IMR-90 (cell line): ENCODE measurements at regions not wholly inside any gene's neighbourhood (a gene's known extent, or its start where the extent isn't known, plus 50 kb on each side); places are given as distances from the start of the nearest gene placed in this dataset.

ENCODE experiments used
- ATAC-seq: fragments of 200-7000 bp; cut with Tn5 transposase; 2 replicates; pipeline ENCODE4 v1.9.1; 2020; ENCODE audit warnings: low read depth, mild to moderate bottlenecking, moderate library complexity
- BruUV-seq: library from RNA; stranded (reverse); fragments of 400-500 nt; replicated peaks from 2 replicates; lab custom pipeline; 2021; lab: Mats Ljungman, UMichigan
- CTCF ChIA-PET: fragments of 300-600 bp; formaldehyde crosslinking; extraction: SDS; loops from one replicate; lab custom pipeline; 2021; ENCODE audit warnings: antibody characterized with exemption; lab: Yijun Ruan, JAX
- POLR2A ChIA-PET: fragments of 300-600 bp; sonication (Branson Sonifier 250); formaldehyde crosslinking; loops from one replicate; lab custom pipeline; 2022; ENCODE audit warnings: antibody characterized with exemption; ENCODE audit not compliant: unreplicated experiment; lab: Charles Lee
- DNase-seq: peaks from one replicate; pipeline ENCODE4 v3.0.0; 2013
- H2AFZ ChIP-seq: replicated peaks from 2 replicates; pipeline ENCODE3; 2013; ENCODE audit warnings: low read length, mild to moderate bottlenecking; ENCODE audit not compliant: poor library complexity
- H2AK5ac ChIP-seq: 2 replicates; pipeline ENCODE4 v1.6.1; 2013; ENCODE audit warnings: low read depth, low read length, inconsistent platforms
- H2AK9ac ChIP-seq: replicated peaks from 2 replicates; pipeline ENCODE3; 2013; ENCODE audit warnings: mild to moderate bottlenecking, low read depth, low read length, moderate library complexity; ENCODE audit not compliant: poor library complexity
- H2BK120ac ChIP-seq: 2 replicates; pipeline ENCODE4 v1.6.1; 2013; ENCODE audit warnings: low read depth, low read length, inconsistent platforms
- H2BK15ac ChIP-seq: 3 replicates; pipeline ENCODE4 v1.6.1; 2013; ENCODE audit warnings: low read depth, low read length, inconsistent platforms
- H2BK20ac ChIP-seq: 2 replicates; pipeline ENCODE4 v1.6.1; 2013; ENCODE audit warnings: low read depth, mild to moderate bottlenecking, inconsistent platforms, low read length, moderate library complexity
- H2BK5ac ChIP-seq: 2 replicates; pipeline ENCODE4 v1.6.1; 2013; ENCODE audit warnings: mild to moderate bottlenecking, low read depth, low read length, inconsistent platforms; ENCODE audit not compliant: poor library complexity, severe bottlenecking
- H3K14ac ChIP-seq: replicated peaks from 2 replicates; pipeline ENCODE4 v1.6.1; 2013; ENCODE audit warnings: low read depth, low read length, inconsistent platforms
- H3K18ac ChIP-seq: 2 replicates; pipeline ENCODE4 v1.6.1; 2013; ENCODE audit warnings: low read depth, low read length, control low read depth
- H3K23ac ChIP-seq: 2 replicates; pipeline ENCODE4 v1.6.1; 2013; ENCODE audit warnings: low read depth, low read length, inconsistent platforms
- H3K27ac ChIP-seq: 2 replicates; pipeline ENCODE4 v1.5.1; 2013; ENCODE audit warnings: mild to moderate bottlenecking, control low read depth, low read length; ENCODE audit not compliant: insufficient read depth
- H3K27me3 ChIP-seq: 2 replicates; pipeline ENCODE4 v1.6.1; 2013; ENCODE audit warnings: low read length; ENCODE audit not compliant: control insufficient read depth, insufficient read depth
- H3K36me3 ChIP-seq: 2 replicates; pipeline ENCODE4 v1.6.1; 2013; ENCODE audit warnings: low read length, mixed read lengths; ENCODE audit not compliant: control insufficient read depth, insufficient read depth
- H3K4ac ChIP-seq: 2 replicates; pipeline ENCODE4 v1.6.1; 2013; ENCODE audit warnings: low read depth, low read length, inconsistent platforms
- H3K4me1 ChIP-seq: 2 replicates; pipeline ENCODE4 v1.6.1; 2013; ENCODE audit warnings: low read length, mixed read lengths; ENCODE audit not compliant: control insufficient read depth, insufficient read depth
- H3K4me2 ChIP-seq: 2 replicates; pipeline ENCODE4 v1.6.1; 2013; ENCODE audit warnings: low read depth, mild to moderate bottlenecking, control low read depth, low read length, moderate library complexity
- H3K4me3 ChIP-seq: 2 replicates; pipeline ENCODE4 v1.5.1; 2013; ENCODE audit warnings: low read depth, mild to moderate bottlenecking, control low read depth, low read length, moderate library complexity; ENCODE audit not compliant: insufficient read depth
- H3K56ac ChIP-seq: 2 replicates; pipeline ENCODE4 v1.6.1; 2013; ENCODE audit warnings: low read length, inconsistent platforms; ENCODE audit not compliant: insufficient read depth; ENCODE audit errors: extremely low read depth
- H3K79me1 ChIP-seq, 2 experiments: 2 replicates each; pipeline ENCODE4 v1.6.1; 2013; ENCODE audit warnings: low read length in 2 of 2, inconsistent platforms in 1 of 2, low read depth in 1 of 2
- H3K9ac ChIP-seq: 2 replicates; pipeline ENCODE4 v1.6.1; 2013; ENCODE audit warnings: low read depth, low read length, control low read depth
- H3K9me1 ChIP-seq: 2 replicates; pipeline ENCODE4 v1.6.1; 2013; ENCODE audit warnings: low read length, inconsistent platforms; ENCODE audit not compliant: insufficient read depth
- H3K9me3 ChIP-seq: 2 replicates; pipeline ENCODE4 v1.6.1; 2013; ENCODE audit warnings: low read length; ENCODE audit not compliant: control insufficient read depth, insufficient read depth
- H4K20me1 ChIP-seq: 2 replicates; pipeline ENCODE4 v1.6.1; 2013; ENCODE audit warnings: low read length, inconsistent platforms; ENCODE audit not compliant: insufficient read depth
- H4K5ac ChIP-seq: 2 replicates; pipeline ENCODE4 v1.6.1; 2013; ENCODE audit warnings: mild to moderate bottlenecking, low read depth, low read length, control low read depth
- H4K8ac ChIP-seq, 2 experiments: 2 replicates each; pipeline ENCODE4 v1.6.1; 2013; ENCODE audit warnings: low read depth in 2 of 2, low read length in 2 of 2, control low read depth in 1 of 2, inconsistent platforms in 1 of 2
- H4K91ac ChIP-seq: 2 replicates; pipeline ENCODE4 v1.6.1; 2013; ENCODE audit warnings: low read depth, low read length, inconsistent platforms; ENCODE audit not compliant: insufficient read depth
- BHLHE40 ChIP-seq: fragments of 150-350 bp; IDR thresholded peaks from 2 replicates; pipeline ENCODE4 v1.6.1; 2016; ENCODE audit warnings: mild to moderate bottlenecking, low read depth, low read length
- CEBPB ChIP-seq: IDR thresholded peaks from 2 replicates; pipeline ENCODE4 v1.6.1; 2012; ENCODE audit warnings: low read depth, low read length, improper control_type of control experiment
- FOS ChIP-seq: fragments of 150-350 bp; IDR thresholded peaks from 2 replicates; pipeline ENCODE4 v1.6.1; 2016; ENCODE audit warnings: low read depth, low read length
- MAFK ChIP-seq: IDR thresholded peaks from 2 replicates; pipeline ENCODE4 v1.6.1; 2012; ENCODE audit warnings: low read depth, low read length, improper control_type of control experiment
- MAZ ChIP-seq: IDR thresholded peaks from 2 replicates; pipeline ENCODE4 v1.6.1; 2012; ENCODE audit warnings: low read depth, mild to moderate bottlenecking, low read length, improper control_type of control experiment, moderate library complexity, borderline replicate concordance
- MXI1 ChIP-seq: IDR thresholded peaks from 2 replicates; pipeline ENCODE4 v1.6.1; 2012; ENCODE audit warnings: low read depth, mild to moderate bottlenecking, low read length, moderate library complexity, borderline replicate concordance
- NFE2L2 ChIP-seq: fragments of 150-350 bp; IDR thresholded peaks from 2 replicates; pipeline ENCODE4 v1.6.1; 2016; ENCODE audit warnings: low read depth, mild to moderate bottlenecking, low read length
- POLR2A ChIP-seq: IDR thresholded peaks from 2 replicates; pipeline ENCODE4 v1.6.1; 2012; ENCODE audit warnings: mild to moderate bottlenecking, low read depth, low read length
- RAD21 ChIP-seq: IDR thresholded peaks from 2 replicates; pipeline ENCODE4 v1.6.1; 2012; ENCODE audit warnings: low read length, improper control_type of control experiment
- RCOR1 ChIP-seq: IDR thresholded peaks from 2 replicates; pipeline ENCODE4 v1.6.1; 2012; ENCODE audit warnings: mild to moderate bottlenecking, low read length, improper control_type of control experiment; ENCODE audit not compliant: insufficient replicate concordance
- RFX5 ChIP-seq: IDR thresholded peaks from 2 replicates; pipeline ENCODE4 v1.8.0; 2012; ENCODE audit warnings: low read depth, mild to moderate bottlenecking, low read length, moderate library complexity
- SMC3 ChIP-seq: fragments of 150-350 bp; IDR thresholded peaks from 2 replicates; pipeline ENCODE4 v1.6.1; 2016; ENCODE audit warnings: low read depth, mild to moderate bottlenecking, antibody characterized with exemption, low read length, moderate library complexity
- USF2 ChIP-seq: fragments of 150-350 bp; IDR thresholded peaks from 2 replicates; pipeline ENCODE4 v1.6.1; 2017; ENCODE audit warnings: mild to moderate bottlenecking, antibody characterized with exemption, low read length, low read depth
- WGBS, 2 experiments: methylation state at CpG; one replicate each; pipeline versions ENCODE4 v1.1.5 to v1.1.7; 2013; ENCODE audit warnings: missing lambda C conversion rate in 2 of 2; ENCODE audit not compliant: insufficient read length in 1 of 2; ENCODE audit errors: extremely low coverage in 2 of 2; 5-methylcytosine and 5-hydroxymethylcytosine counted together
- dilution Hi-C: fragments of 300-500 bp; cut with HindIII; formaldehyde crosslinking; loops from one replicate; pipeline ENCODE4 v1.14.3; 2018; ENCODE audit warnings: low sequenced_read_pairs; ENCODE audit not compliant: unreplicated experiment
- in situ Hi-C: fragments of 300-500 bp; cut with MboI; formaldehyde crosslinking; loops from 3 replicates; pipeline ENCODE4 v1.14.3; 2019; ENCODE audit warnings: low sequenced_read_pairs, inconsistent platforms, mixed read lengths
- intact Hi-C: fragments of 100-400 bp; cut with micrococcal nuclease; formaldehyde crosslinking; loops from 2 replicates; pipeline ENCODE4 v1.10.0; 2022
- TF ChIP-seq, protein P1 (sequence below): fragments of 150-350 bp; IDR thresholded peaks from 2 replicates; pipeline ENCODE4 v1.6.1; 2016; ENCODE audit warnings: low read depth, mild to moderate bottlenecking, low read length, moderate library complexity, borderline replicate concordance
- TF ChIP-seq, protein P2 (sequence below): conservative IDR thresholded peaks from 2 replicates; pipeline ENCODE4 v1.5.1; 2012; ENCODE audit warnings: mild to moderate bottlenecking, low read depth, low read length, improper control_type of control experiment

- Histone ChIP-seq H2BK120ac (no peak overlapping the region), H4K8ac (no peak overlapping the region), H3K27ac (no peak overlapping the region), H2BK5ac (peak overlapping the region; percentile 87), H2AK9ac (no peak overlapping the region), H3K14ac (no peak overlapping the region), H4K20me1 (no peaks in the 10 kb centered on the region), H3K18ac (no peak overlapping the region), H3K23ac (no peak overlapping the region), H3K36me3 (no peaks in the 10 kb centered on the region), H3K9ac (no peak overlapping the region), H3K4me3 (no peak overlapping the region), H3K79me1 (no peaks in the 10 kb centered on the region), H3K4me1 (peaks cover 9% of the 10 kb centered on the region), H3K56ac (no peak overlapping the region), H3K9me3 (no peaks in the 10 kb centered on the region), H2BK15ac (no peak overlapping the region; the same call in 2 of the 3 replicates), H2AK5ac (no peak overlapping the region), H2BK20ac (no peak overlapping the region), H2AFZ (peak overlapping the region; percentile 33), H3K4me2 (no peak overlapping the region), H4K5ac (no peak overlapping the region), H3K27me3 (peaks cover 3% of the 10 kb centered on the region), H3K9me1 (peaks cover 7% of the 10 kb centered on the region), H4K91ac (no peak overlapping the region), H3K4ac (no peak overlapping the region)
- DNase-seq (no peak), ATAC-seq (no peak)
- dilution Hi-C loops (no loop called here), in situ Hi-C loops (no loop called here), intact Hi-C loops (loop anchor here (10.0 kb wide), 1 partner anchor 197 kb away; no protein-coding TSS in a partner anchor)
- 79 to 100% methylated on average over 2 of the region's 4 CpGs for WGBS, 2 experiments
- ChIA-PET POLR2A (no interaction called here), CTCF (no interaction called here)
- TF ChIP-seq, protein P1, sequence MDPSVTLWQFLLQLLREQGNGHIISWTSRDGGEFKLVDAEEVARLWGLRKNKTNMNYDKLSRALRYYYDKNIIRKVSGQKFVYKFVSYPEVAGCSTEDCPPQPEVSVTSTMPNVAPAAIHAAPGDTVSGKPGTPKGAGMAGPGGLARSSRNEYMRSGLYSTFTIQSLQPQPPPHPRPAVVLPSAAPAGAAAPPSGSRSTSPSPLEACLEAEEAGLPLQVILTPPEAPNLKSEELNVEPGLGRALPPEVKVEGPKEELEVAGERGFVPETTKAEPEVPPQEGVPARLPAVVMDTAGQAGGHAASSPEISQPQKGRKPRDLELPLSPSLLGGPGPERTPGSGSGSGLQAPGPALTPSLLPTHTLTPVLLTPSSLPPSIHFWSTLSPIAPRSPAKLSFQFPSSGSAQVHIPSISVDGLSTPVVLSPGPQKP = no peak
- TF ChIP-seq RFX5 (no peak), MAZ (no peak), USF2 (no peak), FOS (no peak), RCOR1 (no peak), POLR2A (no peak), RAD21 (no peak), MXI1 (no peak), SMC3 (no peak), BHLHE40 (no peak), CEBPB (no peak), MAFK (no peak), NFE2L2 (no peak)
- TF ChIP-seq, protein P2, sequence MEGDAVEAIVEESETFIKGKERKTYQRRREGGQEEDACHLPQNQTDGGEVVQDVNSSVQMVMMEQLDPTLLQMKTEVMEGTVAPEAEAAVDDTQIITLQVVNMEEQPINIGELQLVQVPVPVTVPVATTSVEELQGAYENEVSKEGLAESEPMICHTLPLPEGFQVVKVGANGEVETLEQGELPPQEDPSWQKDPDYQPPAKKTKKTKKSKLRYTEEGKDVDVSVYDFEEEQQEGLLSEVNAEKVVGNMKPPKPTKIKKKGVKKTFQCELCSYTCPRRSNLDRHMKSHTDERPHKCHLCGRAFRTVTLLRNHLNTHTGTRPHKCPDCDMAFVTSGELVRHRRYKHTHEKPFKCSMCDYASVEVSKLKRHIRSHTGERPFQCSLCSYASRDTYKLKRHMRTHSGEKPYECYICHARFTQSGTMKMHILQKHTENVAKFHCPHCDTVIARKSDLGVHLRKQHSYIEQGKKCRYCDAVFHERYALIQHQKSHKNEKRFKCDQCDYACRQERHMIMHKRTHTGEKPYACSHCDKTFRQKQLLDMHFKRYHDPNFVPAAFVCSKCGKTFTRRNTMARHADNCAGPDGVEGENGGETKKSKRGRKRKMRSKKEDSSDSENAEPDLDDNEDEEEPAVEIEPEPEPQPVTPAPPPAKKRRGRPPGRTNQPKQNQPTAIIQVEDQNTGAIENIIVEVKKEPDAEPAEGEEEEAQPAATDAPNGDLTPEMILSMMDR = no peak
- no TSS peak for BruUV-seq
These were observed 125.4 kb downstream of the EVX1 start for GRCh38 chr7:27367933-27368549.
